Gastroesophageal sphincter (tissue), 4 donors: ENCODE measurements at regions not wholly inside any gene's neighbourhood (a gene's known extent, or its start where the extent isn't known, plus 50 kb on each side); places are given as distances from the start of the nearest gene placed in this dataset.

Experiments
- ATAC-seq: fragments of 150-250 bp; one replicate; pipeline ENCODE4 v1.9.1; 2016; ENCODE audit warnings: mild to moderate bottlenecking, moderate library complexity
- H3K27ac ChIP-seq, 4 donors: fragments of 200-600 bp; sonication (generic) in 3 of 4; 1 replicate in 3 of 4; 2 replicates in 1 of 4; pipeline ENCODE4 v1.5.1; 2016 to 2019
- H3K27me3 ChIP-seq: fragments of 200-600 bp; sonication (generic); one replicate; pipeline ENCODE4 v1.5.1; 2019
- H3K36me3 ChIP-seq, 2 donors: fragments of 200-600 bp; sonication (generic); one replicate each; pipeline ENCODE4 v1.5.1; 2019; ENCODE audit warnings: control low read depth in 1 of 2
- H3K4me1 ChIP-seq, 3 donors: fragments of 200-600 bp; sonication (generic); 1 replicate in 2 of 3; 2 replicates in 1 of 3; pipeline ENCODE4 v1.5.1; 2016 to 2019; ENCODE audit warnings: control low read depth in 2 of 3
- H3K4me3 ChIP-seq, 2 donors: fragments of 200-600 bp; sonication (generic); one replicate each; pipeline ENCODE4 v1.5.1; 2019; ENCODE audit warnings: mild to moderate bottlenecking in 1 of 2, moderate library complexity in 1 of 2
- H3K9me3 ChIP-seq, 3 donors: fragments of 200-600 bp; sonication (generic); one replicate each; pipeline ENCODE4 v1.5.1; 2017 to 2019; ENCODE audit warnings: control low read depth in 2 of 3
- CTCF ChIP-seq, 4 experiments: fragments of 200-600 bp in 2 of 4; fragments of 450-650 bp in 2 of 4; sonication (generic) in 1 of 4; IDR thresholded peaks; one replicate each; pipeline ENCODE4 v1.5.1; 2017 to 2019; ENCODE audit warnings: antibody characterized with exemption in 4 of 4, mild to moderate bottlenecking in 2 of 4, moderate library complexity in 2 of 4
- EP300 ChIP-seq: sonication (generic); formaldehyde crosslinking; IDR thresholded peaks from one replicate; pipeline ENCODE4 v1.6.1; 2017; ENCODE audit warnings: antibody characterized with exemption, mild to moderate bottlenecking
- POLR2A ChIP-seq, 2 donors: fragments of 450-650 bp; IDR thresholded peaks; one replicate each; pipeline ENCODE4 v1.6.1; 2017; ENCODE audit warnings: antibody characterized with exemption in 2 of 2, mild to moderate bottlenecking in 2 of 2, moderate library complexity in 1 of 2
- POLR2AphosphoS5 ChIP-seq: sonication (generic); formaldehyde crosslinking; IDR thresholded peaks from one replicate; pipeline ENCODE4 v1.6.1; 2017; ENCODE audit warnings: antibody characterized with exemption
- WGBS, 2 donors: methylation state at CpG; one replicate each; pipeline ENCODE4 v1.1.5; 2018; ENCODE audit warnings: low coverage in 1 of 2; 5-methylcytosine and 5-hydroxymethylcytosine counted together

DNA sequence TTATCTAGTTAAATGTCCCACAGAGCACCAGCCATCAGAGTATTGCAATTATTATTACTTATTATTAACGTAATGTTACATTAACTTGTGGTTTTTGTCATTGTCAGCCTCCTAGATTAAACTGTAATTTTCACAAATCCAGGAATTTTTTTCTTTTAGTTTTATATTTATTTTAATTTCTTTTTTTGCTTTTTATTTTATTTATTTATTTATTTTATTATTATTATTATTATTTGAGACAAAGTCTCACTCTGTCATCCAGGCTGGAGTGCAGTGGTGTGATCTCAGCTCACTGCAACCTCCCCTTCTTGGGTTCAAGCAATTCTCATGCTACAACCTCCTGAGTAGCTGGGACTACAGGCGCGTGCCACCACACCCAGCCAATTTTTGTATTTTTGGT lies 202.9 kb upstream of the LUZP2 start:
- H3K27ac ChIP-seq, result no peak overlapping the region
- H3K4me3 ChIP-seq, result no peak overlapping the region
- H3K9me3 ChIP-seq, result no peaks in the 10 kb centered on the region
- WGBS, 2 donors, result 75 to 100% methylated on average over 1 of the region's 3 CpGs
- H3K36me3 ChIP-seq, result no peaks in the 10 kb centered on the region
- no peaks in the 10 kb centered on the region for H3K27me3 ChIP-seq
- ATAC-seq, result no peak
- TF ChIP-seq POLR2AphosphoS5, result no peak
- TF ChIP-seq CTCF (IDR thresholded peaks at IDR 0.05), result no peak
- TF ChIP-seq POLR2A (IDR thresholded peaks at IDR 0.05), result no peak
- no peak for TF ChIP-seq EP300
- H3K4me1 ChIP-seq, result no peaks in the 10 kb centered on the region

GRCh38 chr11:24295360-24295759 lies 201.5 kb upstream of the LUZP2 start:
- Histone ChIP-seq H3K4me3 (no peak overlapping the region), H3K9me3 (no peaks in the 10 kb centered on the region), H3K27ac (no peak overlapping the region), H3K4me1 (no peaks in the 10 kb centered on the region), H3K36me3 (no peaks in the 10 kb centered on the region), H3K27me3 (no peaks in the 10 kb centered on the region)
- no peak for ATAC-seq
- 44 to 83% methylated on average over 1 to 2 of the region's 2 CpGs for WGBS, 2 donors
- TF ChIP-seq POLR2AphosphoS5 (no peak), POLR2A (IDR thresholded peaks at IDR 0.05) (no peak), CTCF (IDR thresholded peaks at IDR 0.05) (no peak), EP300 (no peak)

- no peaks in the 10 kb centered on the region for H3K27me3 ChIP-seq
- H3K4me1 ChIP-seq, result no peaks in the 10 kb centered on the region
- no peak for ATAC-seq
- H3K27ac ChIP-seq, result no peak overlapping the region
- WGBS, 2 donors, result 56 to 88% methylated on average over 2 of the region's 2 CpGs
- TF ChIP-seq CTCF (IDR thresholded peaks at IDR 0.05), result no peak
- no peak for TF ChIP-seq POLR2AphosphoS5
- TF ChIP-seq EP300, result no peak
- no peak for TF ChIP-seq POLR2A (IDR thresholded peaks at IDR 0.05)
- H3K36me3 ChIP-seq, result no peaks in the 10 kb centered on the region
- H3K4me3 ChIP-seq, result no peak overlapping the region
- no peaks in the 10 kb centered on the region for H3K9me3 ChIP-seq
Observed at GRCh38 chr11:24297461-24297860, 199.4 kb upstream of the LUZP2 start.

DNA sequence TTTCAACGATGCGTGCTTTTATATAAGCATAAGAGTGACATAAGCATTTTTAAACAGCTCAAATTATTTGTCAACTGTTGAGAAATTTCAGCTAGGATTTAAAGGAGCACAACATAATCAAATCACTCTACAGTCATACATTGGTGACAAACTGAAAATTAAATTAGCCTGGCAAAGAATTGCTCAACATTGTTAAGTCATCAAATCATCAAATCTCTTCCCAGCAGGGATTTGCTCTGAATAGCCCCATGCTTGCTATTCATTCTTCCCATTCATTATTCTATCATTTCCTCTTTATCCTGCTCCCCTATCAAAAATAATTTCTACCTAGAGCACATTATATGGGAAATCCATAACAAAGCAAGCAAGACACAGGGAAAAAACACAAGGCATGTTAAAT lies 198.7 kb upstream of the LUZP2 start:
- no peaks in the 10 kb centered on the region for H3K4me1 ChIP-seq
- no peak overlapping the region for H3K4me3 ChIP-seq
- no peaks in the 10 kb centered on the region for H3K36me3 ChIP-seq
- TF ChIP-seq CTCF (IDR thresholded peaks at IDR 0.05) (no peak), POLR2A (IDR thresholded peaks at IDR 0.05) (no peak), EP300 (no peak), POLR2AphosphoS5 (no peak)
- H3K27me3 ChIP-seq, result no peaks in the 10 kb centered on the region
- no peak overlapping the region for H3K27ac ChIP-seq
- WGBS, 2 donors, result 58 to 68% methylated on average over 2 of the region's 2 CpGs
- H3K9me3 ChIP-seq, result no peaks in the 10 kb centered on the region
- no peak for ATAC-seq

DNA sequence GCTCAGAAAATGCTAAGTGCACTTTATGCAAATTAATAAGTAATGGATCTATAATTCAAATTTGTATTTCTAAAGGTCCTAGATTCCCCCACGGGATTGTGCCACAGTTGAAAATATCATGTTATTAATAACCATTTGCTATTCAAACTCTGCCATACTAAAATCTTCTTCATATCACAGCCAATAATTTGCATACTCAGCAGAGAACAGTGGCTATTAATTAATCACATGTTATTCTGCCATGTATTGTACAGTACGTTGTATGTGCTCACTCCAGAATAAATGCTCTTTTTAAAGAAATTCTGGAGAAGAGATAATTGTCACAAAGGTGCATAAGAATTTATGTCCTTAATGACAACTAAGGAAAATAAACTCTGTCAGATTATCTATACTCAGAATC lies 184.9 kb upstream of the LUZP2 start:
- H3K27me3 ChIP-seq, result no peaks in the 10 kb centered on the region
- H3K9me3 ChIP-seq, result no peaks in the 10 kb centered on the region
- WGBS, 2 donors, result 74 to 82% methylated on average over 2 of the region's 2 CpGs
- TF ChIP-seq POLR2A (IDR thresholded peaks at IDR 0.05) (no peak), CTCF (IDR thresholded peaks at IDR 0.05) (no peak), EP300 (no peak), POLR2AphosphoS5 (no peak)
- H3K4me1 ChIP-seq, result no peaks in the 10 kb centered on the region
- H3K36me3 ChIP-seq, result no peaks in the 10 kb centered on the region
- H3K4me3 ChIP-seq, result no peak overlapping the region
- H3K27ac ChIP-seq, result no peak overlapping the region
- ATAC-seq, result no peak
